CD4-positive, alpha-beta T cell treated with Interferon gamma for 1 hour (primary cell): ENCODE measurements at regions not wholly inside any gene's neighbourhood (a gene's known extent, or its start where the extent isn't known, plus 50 kb on each side); places are given as distances from the start of the nearest gene placed in this dataset.
A peak's percentile ranks its signal among the peaks of the same experiment; 100 is the strongest.

Source experiments
- DNase-seq: peaks from one replicate; pipeline ENCODE4 v3.0.0-alpha.2; 2020

DNA sequence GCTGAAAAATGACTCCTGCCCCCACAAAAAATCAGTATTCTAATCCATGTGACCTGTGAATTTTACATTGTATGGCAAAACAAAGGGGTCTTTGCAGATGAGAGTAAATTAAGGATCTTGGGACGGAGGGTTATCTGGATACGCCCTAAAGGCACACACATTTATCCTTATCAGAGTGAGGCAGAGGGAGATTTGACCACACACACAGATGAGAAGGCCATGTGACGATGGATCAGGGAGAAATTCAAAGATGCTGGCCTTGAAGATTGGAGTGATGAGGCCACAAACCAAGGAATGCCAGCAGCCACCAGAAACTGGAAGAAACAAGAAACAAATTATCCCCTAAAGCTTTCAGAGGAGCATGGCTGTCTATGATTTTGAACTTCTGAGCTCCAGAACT is 288.5 kb downstream of the XXYLT1 start:
- DNase-seq = no peak

DNA sequence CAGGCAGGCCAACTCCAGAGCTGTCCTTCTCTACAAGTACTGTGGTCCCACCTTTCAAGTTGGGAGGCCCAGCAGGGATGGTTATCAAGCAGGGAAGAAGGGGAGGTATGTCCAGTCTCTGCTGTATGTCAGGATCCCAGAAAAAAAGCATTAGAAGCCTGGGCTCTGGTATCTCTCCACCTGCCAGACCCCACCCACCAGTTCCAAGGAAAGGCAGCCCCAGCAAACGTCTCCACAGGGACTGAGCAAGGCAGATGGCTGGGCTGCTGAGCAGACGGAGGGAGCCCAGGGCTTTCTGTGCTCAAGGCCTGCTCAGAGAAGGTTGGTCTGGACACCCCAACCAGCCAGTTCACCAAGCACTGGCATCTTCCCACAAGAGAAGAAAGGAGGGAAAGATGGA is 287.8 kb downstream of the XXYLT1 start:
- no peak for DNase-seq

DNA sequence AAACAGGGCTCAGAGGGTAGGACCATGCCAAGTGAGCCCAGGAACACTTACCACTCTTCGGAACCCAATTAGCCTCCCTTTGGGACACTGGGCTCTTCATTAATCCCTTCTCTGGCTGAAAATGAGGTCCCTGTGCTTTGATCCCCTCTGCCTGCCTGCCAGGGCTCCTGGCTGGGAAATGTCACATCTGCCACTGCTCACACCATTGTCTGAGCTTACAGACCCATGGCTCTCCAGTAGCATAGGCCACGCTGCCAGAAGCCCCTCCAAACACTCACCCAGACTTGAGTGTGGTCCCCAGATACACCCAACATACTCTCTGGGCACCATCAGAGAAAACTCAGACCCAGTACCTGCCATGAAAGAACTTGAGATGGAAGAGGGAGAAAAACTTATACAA is 287.3 kb downstream of the XXYLT1 start:
- no peak for DNase-seq

DNA sequence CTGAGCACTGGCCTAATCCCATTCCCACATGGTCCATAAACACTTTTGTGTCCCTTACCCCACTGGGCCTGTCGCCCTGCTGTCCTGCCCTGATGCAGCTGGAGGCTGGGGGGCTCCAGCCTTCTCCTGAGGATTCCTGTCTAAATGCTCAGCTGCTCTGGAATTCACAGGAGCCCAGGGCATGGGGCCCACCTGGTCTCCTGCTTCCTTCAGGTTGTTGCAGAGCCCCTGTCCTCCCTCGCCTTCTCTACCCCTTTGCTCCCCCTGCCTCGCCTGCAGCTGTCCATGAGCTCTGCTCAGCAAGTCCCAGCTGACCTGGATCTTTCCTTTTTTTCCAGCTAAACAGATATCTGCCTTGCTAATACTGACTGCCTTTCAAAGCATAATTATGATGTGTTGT is 286.9 kb downstream of the XXYLT1 start:
- no peak for DNase-seq

DNA sequence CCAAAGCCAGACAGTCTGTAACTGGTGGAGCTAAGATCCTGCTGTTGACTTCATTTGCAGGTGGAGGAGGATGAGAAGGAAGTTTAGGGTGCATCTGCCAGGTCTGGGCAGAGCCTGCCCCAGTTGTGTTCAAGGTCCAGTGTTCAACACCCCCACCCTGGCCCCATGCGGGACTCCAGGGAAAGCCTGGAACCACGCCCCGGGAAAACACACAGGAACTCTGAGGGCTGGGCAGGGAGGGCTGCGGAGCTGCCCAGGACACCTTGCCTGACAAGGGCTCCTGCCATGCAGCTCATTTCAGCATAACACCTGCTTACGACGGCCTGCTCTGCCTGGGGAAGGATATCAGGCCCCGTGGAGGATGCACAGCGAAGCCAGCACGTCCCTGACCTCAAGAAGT is 286.3 kb downstream of the XXYLT1 start:
- no peak for DNase-seq

DNA sequence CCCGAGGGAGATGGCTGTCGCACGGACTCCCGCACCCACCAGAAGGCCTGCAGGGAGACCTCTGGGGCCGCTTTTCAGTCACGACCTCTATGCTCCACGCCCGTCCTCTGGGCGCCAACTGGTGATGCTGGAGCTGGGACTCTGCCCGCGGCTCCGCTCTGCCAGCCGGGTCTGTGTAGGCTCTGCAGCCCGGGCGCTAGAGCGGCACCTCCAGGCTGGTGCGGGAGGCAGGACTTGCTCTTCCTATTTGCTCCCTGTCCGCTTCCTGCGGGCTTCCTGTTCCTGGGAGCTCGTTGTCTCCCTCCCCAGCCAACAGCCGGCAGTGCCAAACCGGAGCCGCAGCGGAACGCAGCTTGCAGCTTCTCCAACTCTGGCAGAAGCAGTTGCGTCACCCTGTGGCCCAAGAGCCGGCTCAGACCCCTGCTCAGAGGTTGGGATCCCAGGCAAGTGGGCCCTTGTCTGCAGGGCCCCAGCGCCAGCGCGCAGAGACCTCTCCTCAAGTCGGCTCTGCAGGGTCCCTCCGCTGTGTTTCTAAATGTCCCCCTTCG is 285.9 kb downstream of the XXYLT1 start:
- peak; percentile 24 for DNase-seq

DNA sequence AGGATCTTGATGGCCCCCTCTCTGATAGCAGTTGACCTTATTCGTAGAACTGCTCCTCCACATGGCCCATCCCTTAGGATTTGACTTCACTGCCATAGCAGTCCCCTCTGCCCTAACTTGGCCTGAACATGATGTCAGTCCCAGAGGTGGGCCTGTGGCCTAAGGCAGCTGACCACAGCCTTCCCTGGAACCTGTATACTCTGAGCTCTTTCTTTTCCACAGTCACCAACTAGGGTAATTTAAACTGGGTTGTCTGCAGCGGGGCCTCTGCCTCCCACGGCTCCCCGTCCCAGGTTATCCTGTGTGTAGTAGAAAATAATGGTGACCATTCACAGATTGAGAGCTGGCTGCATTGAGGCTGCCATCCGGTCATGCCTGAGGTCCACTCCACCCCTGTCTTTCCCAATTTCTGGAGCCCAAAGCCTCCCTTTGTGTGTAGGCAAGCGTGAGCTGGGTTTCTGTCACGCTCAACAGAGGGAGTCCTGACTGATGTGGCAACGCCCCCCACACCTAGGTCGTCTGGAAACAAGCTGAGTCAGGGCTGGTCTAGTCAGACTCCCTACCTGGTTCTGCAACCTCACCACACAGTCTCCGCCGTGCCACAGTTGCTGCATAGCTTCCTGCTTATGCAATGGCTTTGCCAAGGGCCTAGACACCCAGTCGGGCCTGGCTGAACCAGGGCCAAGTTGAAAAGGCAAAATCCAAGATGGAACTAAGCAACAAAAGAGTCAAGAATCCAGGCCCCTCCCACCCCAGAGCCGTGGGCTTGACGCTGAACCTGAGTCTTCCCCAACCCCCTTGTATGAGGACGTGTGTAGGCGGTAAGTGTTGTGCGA is 284.5 kb downstream of the XXYLT1 start:
- DNase-seq = peak; percentile 12

DNA sequence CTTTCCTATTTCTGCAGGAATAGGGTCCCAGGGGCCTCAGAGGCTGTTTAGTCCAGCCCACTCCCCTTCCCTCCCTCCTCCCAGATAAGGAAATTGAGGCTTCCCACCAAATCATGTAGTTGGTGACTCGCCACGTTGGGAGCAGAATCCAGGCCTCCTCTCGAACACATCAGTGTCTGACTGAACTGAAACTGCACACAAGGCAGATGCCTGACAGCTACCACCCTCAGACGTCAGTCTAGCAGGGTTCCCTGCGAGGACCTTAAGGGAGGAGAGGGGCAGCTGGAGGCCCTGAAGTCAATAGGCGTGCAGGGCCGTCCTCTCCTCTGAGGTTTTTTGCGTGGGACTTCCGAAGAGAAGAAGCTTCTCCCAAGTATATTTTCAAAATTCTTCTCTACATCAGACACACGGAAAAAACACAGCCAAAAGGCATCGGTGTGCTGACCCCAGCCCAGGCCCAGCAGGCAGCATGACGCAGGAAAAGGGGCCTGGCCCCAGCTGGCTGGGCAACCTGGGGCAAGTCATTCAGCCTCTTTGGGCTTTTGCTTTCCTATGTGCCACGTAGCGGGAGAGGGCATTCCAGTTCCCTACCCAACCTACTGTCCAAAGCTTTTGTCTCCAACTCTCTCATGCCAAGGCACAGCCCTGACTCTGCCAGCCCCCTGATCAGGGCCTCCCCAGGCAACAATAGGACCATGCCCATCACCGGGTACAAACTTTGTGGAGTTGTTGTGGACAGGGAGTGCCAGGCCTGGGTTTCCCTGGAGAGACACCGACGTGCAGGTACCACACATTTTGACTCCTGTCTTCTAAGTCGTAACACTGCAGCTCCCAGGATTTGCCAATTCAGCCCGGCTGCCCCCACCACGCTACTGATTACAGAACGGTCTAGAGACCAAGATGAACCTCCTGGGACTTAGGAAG is 283.1 kb downstream of the XXYLT1 start:
- no peak for DNase-seq

DNA sequence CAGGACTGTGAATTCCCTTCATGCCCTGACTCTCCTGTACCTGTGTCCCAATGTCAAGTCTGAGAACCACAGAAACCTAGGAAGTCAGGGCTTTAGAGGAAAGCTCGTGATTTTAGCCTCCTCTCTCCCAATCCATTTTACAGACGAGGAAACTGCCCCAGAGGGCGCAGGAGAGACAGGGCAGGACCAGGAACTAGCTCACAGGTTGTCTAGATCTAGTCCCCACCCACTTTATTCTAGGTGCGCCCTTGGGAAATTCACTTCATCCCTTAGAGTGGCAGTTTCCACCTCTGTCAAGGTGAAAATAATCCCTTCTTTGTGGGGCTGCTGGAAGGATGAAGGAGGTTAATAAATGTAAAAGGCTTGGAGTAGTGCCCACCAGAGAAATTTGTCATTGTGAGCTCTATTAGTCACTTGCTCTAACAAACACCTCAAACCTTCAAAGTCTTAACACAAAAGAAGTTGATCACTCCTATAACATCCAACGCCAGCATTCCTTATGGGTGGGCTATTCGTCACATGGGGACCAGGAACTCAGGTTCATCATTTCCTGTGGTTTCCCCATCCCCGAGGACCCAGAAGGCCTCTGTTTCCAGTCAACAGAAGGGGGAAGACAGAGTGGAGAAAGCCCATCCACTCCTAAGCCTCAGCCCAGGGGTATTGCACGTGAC is 282.3 kb downstream of the XXYLT1 start:
- DNase-seq = no peak

DNA sequence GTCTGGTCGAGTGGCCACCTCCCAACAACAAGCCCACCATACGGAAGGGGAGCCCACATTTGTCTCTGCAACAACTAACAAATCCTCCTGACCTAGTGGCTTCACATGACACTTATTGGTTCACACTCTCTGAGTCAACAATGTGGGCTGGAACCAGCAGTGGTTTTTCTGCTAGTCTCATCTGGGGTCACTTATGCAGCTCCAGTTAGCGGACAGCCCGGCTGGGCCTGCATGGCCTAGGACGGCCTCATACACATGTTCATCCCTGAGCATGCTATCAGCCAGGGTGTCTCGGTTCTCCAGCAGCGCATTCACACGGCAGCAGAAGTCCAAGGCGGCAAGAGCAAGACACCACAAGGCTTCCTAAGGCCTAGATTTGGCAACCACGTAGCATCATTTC is 281.7 kb downstream of the XXYLT1 start:
- no peak for DNase-seq

DNA sequence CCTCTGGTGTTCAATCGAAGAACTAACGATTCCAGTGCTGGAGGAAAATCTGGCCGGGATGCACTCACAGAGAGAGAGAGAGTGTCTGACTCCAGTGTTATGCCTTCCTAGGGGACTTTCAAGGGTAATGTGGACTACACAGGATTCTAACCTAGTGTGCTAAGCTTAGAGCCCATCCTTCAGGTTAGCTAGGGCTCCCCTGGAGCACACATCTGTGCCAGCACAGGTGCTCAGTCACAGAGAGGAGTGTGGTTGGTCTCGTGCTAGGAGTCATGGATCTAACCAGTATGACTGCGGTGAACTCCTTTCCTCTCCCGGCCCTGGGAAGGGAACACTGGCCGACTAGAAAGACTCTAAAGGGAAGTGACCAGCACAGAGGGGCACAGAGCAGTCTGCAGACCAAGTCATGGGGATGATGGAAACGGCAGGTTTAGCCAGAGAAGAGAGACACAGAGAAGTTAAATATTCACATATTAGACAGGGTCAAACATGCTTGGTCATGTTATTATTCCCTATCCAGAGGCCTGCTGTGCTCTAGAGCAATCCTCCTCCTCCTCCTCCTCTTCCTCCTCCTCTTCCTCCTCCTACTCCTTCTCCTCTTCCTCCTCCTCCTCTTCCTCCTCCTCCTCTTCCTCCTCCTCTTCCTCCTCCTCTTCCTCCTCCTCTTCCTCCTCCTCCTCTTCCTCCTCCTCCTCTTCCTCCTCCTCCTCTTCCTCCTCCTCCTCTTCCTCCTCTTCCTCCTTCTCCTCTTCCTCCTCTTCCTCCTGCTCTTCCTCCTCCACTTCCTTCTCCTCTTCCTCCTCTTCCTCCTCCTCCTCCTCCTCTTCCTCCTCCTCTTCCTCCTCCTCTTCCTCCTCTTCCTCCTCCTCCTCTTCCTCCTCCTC is 280.3 kb downstream of the XXYLT1 start:
- no peak for DNase-seq

DNA sequence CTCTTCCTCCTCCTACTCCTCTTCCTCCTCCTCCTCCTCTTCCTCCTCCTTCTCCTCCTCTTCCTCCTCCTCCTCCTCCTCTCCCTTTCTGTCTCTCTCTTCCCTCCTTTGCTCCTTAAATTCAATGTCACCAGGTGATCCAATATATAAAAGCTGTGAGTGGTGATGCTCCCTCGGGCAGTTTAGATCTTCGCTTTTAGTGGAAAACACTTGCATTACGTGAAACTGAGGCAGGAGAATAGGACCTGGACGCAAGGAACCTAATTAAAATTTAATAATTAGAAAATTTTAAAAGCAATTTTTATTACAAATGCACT is 279.7 kb downstream of the XXYLT1 start:
- DNase-seq = no peak

DNA sequence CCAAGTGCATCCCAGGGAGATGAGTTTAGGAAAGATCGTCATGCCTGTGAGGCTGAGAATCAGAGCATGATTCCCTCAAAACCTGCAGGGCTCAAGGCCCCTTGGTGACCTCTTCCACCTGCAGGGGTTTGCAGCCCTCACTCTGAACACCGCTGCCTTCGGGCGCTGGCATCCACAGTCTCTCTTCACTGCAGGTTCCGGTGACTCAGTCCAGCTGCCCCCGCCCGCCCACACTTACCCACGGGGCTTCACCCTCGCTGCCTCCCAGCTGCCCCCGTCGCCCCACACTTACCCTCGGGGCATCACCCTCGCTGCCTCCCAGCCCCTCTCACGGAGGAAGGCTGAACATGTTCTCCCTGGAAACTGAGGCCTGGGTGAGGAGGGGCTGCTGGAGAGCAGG is 277.1 kb downstream of the XXYLT1 start:
- no peak for DNase-seq

DNA sequence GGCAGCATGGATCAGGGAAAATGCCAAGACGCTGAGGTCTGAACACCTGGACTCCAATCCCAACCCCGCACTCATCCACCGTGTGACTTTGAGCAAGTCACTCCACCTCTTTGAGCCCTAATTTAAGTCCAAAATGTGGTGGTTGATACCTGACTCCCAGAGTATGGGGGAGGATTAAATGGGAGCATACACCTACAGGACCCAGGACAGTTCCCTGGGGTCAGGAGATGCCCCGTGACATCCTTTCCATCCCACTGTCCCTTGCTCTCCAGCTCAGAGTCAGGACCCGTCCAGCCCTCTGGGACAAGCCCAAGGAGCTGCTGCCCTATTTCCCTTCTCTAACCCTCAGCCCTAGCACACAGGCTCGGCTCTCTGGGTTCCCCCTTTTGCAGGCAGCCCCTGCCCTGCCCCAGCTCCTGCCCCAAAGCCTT is 276.4 kb downstream of the XXYLT1 start:
- no peak for DNase-seq

DNA sequence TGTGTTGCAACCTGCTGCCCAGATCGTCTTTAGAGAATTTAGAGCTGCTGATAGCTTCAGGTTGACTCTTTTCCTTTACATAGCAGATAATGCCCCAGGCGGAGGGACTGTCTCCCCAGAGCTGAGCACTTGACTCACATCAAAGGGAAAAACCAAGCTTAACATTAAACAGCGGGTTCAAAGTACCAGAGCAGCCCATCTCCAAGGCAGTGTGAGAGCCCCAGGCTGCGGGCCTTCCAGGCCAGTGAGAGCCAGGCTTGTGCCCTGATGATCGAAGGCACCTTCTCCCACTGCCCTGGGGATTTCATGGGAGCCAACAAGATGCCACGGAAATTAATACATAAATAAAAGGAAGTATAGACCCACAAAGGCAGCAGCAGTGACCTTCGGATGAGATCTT is 275.6 kb downstream of the XXYLT1 start:
- DNase-seq = no peak

DNA sequence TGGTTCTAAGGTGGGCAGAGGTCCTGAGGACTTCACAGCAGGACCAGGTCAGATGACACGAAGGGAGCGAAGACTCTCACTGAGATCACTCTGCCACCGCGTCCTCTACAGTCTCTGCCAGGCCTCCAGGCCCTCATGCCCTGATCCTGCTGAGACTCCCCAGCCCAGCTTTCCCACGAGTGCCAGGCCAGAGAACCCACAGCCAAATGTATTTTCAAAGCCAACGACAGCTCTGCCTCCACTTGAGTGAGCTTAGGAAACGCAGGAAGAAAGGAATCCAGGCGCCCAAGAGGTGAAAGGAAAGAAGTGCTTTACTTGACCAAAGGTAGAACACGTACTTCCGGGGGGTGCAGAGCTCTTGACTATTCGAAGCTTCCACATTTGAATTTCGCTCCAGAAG is 275.0 kb downstream of the XXYLT1 start:
- DNase-seq = no peak

DNA sequence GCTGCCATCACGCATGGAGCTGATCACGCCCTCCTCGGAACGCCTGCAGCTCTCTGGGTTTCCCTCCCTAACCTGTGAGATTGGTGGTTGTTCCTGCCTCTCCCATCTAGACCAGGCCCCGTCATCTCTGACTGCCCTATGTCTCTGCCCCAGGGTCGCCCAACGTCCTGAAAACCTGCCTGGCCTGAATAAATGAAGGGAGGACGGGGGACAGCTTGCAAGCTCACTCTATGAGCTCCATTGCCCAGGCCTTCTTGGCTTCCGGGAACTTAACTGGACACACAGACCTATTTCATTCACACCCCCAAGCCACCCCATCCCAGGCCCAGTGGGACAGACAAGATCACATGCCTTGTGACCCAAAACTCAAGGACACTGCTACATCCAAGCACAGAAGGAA is 274.2 kb downstream of the XXYLT1 start:
- no peak for DNase-seq

DNA sequence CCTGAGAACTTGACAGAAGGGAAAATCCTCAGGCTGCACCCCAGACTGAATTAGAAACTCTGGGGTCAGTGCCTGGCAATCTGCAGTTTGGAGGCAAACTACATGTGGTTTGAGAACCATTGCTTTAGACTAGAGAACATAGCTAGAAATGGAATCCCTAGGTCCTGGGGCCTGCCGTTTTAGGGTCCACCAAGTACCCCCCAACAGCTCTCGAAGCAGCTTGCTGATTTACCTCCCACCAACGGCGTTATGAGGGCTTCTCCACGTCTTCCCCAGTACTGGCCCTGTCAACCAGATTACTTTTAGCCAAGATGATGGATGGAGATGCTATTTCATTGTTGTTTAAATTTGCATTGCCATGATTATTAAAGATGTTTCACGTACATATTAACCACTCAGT is 272.5 kb downstream of the XXYLT1 start:
- no peak for DNase-seq

DNA sequence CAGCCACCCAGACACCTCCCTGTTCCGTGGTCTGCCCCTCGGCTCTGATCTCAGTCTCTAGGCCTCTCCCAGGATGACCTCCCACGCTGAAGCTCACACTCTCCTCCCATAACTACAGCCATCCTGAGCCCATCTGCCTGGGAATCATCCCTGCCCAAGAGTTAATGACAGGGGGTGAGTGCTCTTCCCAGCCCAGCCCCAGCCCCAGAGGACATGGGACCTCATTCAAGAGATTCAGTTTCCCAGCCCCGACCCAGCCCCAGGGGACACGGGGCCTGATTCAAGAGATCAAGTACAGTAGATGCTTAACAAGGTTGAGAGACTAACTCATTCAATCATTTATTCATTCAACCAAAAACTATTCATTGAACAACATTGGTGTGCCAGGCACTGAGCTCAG is 272.0 kb downstream of the XXYLT1 start:
- no peak for DNase-seq

DNA sequence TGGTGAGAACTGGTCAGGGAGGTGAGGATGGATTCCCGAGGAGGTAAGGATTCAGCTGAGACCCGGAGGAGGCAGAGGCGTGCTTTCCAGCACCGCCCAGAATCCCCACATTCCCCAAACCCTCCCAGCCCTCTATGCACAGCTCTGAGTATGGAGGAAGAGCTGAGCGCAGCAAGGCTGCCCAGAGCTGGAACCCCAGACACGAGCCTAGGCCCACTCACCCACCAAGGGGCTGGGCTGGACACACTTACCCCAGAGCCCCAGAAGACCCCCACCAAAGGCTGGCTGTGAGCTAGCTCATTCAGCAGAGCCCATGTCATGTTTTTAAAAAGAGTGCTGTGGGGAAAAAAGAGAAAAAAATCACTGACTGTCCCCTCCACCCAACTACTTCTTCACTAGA is 271.5 kb downstream of the XXYLT1 start:
- no peak for DNase-seq

DNA sequence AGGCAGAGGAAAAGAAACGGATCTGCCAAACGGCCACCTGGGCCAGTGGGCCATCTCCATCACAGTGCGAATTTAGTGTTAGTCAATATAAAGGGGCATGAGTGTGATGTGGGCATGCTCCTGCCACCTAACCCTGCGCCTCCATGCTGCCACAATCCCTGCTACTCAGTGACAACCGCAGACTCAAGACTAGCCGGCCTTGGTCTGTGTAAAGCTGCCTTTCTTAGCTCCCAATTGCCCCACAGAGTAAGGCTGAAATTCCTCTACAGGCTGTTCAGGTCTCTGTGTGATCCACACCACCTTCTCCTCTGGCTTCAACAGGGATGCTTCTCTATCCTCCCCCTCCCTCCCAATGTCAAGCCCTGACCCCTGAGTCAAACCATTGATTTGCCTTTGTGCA is 269.7 kb downstream of the XXYLT1 start:
- DNase-seq = no peak
